ENCODE measurements at regions not wholly inside any gene's neighbourhood (a gene's known extent, or its start where the extent isn't known, plus 50 kb on each side); places are given as distances from the start of the nearest gene placed in this dataset.

DNA sequence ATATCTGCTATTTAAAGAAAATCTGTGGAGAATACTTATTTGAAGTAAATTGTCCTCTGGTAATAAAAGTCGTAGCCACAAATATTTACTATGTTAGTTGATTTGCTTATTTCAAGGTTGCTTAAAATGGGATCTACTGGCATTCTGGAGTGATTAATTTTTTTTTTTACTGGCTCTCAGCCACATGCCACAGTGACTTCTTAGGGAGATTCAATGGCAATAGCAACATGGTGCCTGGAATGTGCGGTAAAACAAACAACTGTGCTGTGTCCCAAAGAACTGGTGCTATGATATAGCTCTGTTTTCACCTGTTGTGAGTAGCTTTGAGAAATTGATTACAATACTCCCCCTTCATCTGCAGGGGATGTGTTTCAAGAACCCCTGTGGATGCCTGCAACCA, 324.3 kb downstream of the GPAT3 start:
- H3K27ac Mint-ChIP-seq = no peak overlapping the region

DNA sequence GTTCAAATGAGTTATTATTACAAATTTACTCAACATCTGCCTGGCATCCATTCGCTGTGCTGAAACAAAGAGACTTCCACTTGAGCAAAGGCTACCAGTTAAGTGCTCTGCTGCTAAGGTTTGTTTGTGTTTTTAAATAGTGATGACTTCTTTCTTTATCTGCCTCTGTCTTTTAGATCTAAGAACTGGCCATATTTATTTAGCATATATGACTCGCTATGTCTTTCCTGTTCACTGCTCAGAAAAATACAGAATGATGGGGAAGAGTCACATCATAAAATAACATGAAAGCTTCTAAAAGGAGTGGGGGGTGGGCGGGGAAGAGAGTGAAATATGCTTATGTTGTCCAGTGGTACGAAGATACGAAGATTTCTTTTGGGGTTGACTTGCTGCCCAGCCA, 322.2 kb downstream of the GPAT3 start:
- H3K36me3 ChIP-seq (ENCODE audit: insufficient read depth, low read length) = no peaks in the 10 kb centered on the region
- TF ChIP-seq, protein P1, sequence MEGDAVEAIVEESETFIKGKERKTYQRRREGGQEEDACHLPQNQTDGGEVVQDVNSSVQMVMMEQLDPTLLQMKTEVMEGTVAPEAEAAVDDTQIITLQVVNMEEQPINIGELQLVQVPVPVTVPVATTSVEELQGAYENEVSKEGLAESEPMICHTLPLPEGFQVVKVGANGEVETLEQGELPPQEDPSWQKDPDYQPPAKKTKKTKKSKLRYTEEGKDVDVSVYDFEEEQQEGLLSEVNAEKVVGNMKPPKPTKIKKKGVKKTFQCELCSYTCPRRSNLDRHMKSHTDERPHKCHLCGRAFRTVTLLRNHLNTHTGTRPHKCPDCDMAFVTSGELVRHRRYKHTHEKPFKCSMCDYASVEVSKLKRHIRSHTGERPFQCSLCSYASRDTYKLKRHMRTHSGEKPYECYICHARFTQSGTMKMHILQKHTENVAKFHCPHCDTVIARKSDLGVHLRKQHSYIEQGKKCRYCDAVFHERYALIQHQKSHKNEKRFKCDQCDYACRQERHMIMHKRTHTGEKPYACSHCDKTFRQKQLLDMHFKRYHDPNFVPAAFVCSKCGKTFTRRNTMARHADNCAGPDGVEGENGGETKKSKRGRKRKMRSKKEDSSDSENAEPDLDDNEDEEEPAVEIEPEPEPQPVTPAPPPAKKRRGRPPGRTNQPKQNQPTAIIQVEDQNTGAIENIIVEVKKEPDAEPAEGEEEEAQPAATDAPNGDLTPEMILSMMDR (IDR thresholded peaks at IDR 0.05) = no peak
- ChIA-PET POLR2A (no interaction called here), CTCF (no interaction called here)
- no peaks in the 10 kb centered on the region for H3K36me3 Mint-ChIP-seq (ENCODE audit: low read depth)
- ATAC-seq (ENCODE audit: poor library complexity) = no peak
- H3K4me3 Mint-ChIP-seq = no peak overlapping the region
- no peaks in the 10 kb centered on the region for H3K4me1 ChIP-seq (ENCODE audit: insufficient read depth, low read length)
- no peaks in the 10 kb centered on the region for H3K9me3 Mint-ChIP-seq
- H3K27me3 Mint-ChIP-seq = peaks cover 17% of the 10 kb centered on the region
- H3K9me3 ChIP-seq (ENCODE audit: control insufficient read depth in 1 of 2, insufficient read depth in 1 of 2, low read length in 2 of 2) = no peaks in the 10 kb centered on the region
- H3K4me3 ChIP-seq (ENCODE audit: low read length) = no peak overlapping the region
- intact Hi-C loops (cut with DNase I, micrococcal nuclease) = no loop called here
- no peaks in the 10 kb centered on the region for H3K4me1 Mint-ChIP-seq (ENCODE audit: low read depth)
- no peak overlapping the region for H3K27ac Mint-ChIP-seq
- DNase-seq = no peak
- H3K27me3 ChIP-seq (ENCODE audit: control insufficient read depth in 1 of 2, insufficient read depth in 2 of 2, low read length in 2 of 2) = no peaks in the 10 kb centered on the region
- no peak overlapping the region for H3K27ac ChIP-seq (ENCODE audit: low read depth in 1 of 2, low read length in 2 of 2)

More for the DNA sequence above, 324.3 kb downstream of the GPAT3 start:
- POLR2A ChIA-PET = no interaction called here
- H3K27ac ChIP-seq (ENCODE audit: low read depth in 1 of 2, low read length in 2 of 2) = no peak overlapping the region
- H3K27me3 Mint-ChIP-seq = peaks cover 11% of the 10 kb centered on the region
- CTCF ChIA-PET = no interaction called here
- no peaks in the 10 kb centered on the region for H3K9me3 Mint-ChIP-seq
- no peaks in the 10 kb centered on the region for H3K9me3 ChIP-seq (ENCODE audit: control insufficient read depth in 1 of 2, insufficient read depth in 1 of 2, low read length in 2 of 2)
- no peaks in the 10 kb centered on the region for H3K36me3 Mint-ChIP-seq (ENCODE audit: low read depth)
- H3K4me1 ChIP-seq (ENCODE audit: insufficient read depth, low read length) = no peaks in the 10 kb centered on the region
- H3K4me3 Mint-ChIP-seq = no peak overlapping the region
- H3K4me3 ChIP-seq (ENCODE audit: low read length) = no peak overlapping the region
- H3K4me1 Mint-ChIP-seq (ENCODE audit: low read depth) = no peaks in the 10 kb centered on the region
- TF ChIP-seq, protein P1 (IDR thresholded peaks at IDR 0.05) = no peak
- intact Hi-C loops (cut with DNase I, micrococcal nuclease) = no loop called here
- H3K36me3 ChIP-seq (ENCODE audit: insufficient read depth, low read length) = no peaks in the 10 kb centered on the region
- DNase-seq (no peak), ATAC-seq (ENCODE audit: poor library complexity) (no peak)
- H3K27me3 ChIP-seq (ENCODE audit: control insufficient read depth in 1 of 2, insufficient read depth in 2 of 2, low read length in 2 of 2) = no peaks in the 10 kb centered on the region

DNA sequence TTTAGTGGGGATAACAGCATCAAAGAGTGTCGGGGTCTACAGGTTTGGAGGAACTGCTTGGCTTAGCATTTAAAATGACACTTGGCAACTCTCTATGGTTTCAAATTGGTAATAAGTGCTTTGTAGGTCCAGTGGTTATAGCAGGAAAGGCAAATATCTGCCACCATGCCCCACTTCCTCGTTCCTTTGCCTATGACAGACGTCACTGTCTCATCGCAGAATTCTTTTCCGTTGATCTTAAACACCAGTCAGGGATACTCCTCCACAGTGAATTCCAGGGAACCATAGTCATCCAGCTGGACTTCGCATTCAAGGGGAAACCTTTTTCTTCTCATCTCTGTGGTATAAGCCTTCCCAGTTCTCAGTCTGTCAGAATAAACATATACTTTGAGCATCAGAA, 319.1 kb downstream of the GPAT3 start:
- no peak overlapping the region for H3K4me3 ChIP-seq (ENCODE audit: low read length)
- ATAC-seq (ENCODE audit: poor library complexity) (no peak), DNase-seq (no peak)
- no peaks in the 10 kb centered on the region for H3K9me3 Mint-ChIP-seq
- intact Hi-C loops (cut with DNase I, micrococcal nuclease) = no loop called here
- H3K36me3 ChIP-seq (ENCODE audit: insufficient read depth, low read length) = no peaks in the 10 kb centered on the region
- H3K27ac ChIP-seq (ENCODE audit: low read depth in 1 of 2, low read length in 2 of 2) = no peak overlapping the region
- CTCF ChIA-PET = no interaction called here
- H3K27me3 ChIP-seq (ENCODE audit: control insufficient read depth in 1 of 2, insufficient read depth in 2 of 2, low read length in 2 of 2) = no peaks in the 10 kb centered on the region
- H3K4me1 Mint-ChIP-seq (ENCODE audit: low read depth) = no peaks in the 10 kb centered on the region
- POLR2A ChIA-PET = no interaction called here
- TF ChIP-seq, protein P1 (IDR thresholded peaks at IDR 0.05) = no peak
- no peaks in the 10 kb centered on the region for H3K36me3 Mint-ChIP-seq (ENCODE audit: low read depth)
- H3K4me1 ChIP-seq (ENCODE audit: insufficient read depth, low read length) = no peaks in the 10 kb centered on the region
- H3K27me3 Mint-ChIP-seq = peaks cover 7% of the 10 kb centered on the region
- no peaks in the 10 kb centered on the region for H3K9me3 ChIP-seq (ENCODE audit: control insufficient read depth in 1 of 2, insufficient read depth in 1 of 2, low read length in 2 of 2)
- no peak overlapping the region for H3K4me3 Mint-ChIP-seq
- no peak overlapping the region for H3K27ac Mint-ChIP-seq
